GM19468 (cell line): ENCODE measurements at regions not wholly inside any gene's neighbourhood (a gene's known extent, or its start where the extent isn't known, plus 50 kb on each side); places are given as distances from the start of the nearest gene placed in this dataset.
"Not testable (repeated sequence)": the region's sequence is repeated elsewhere in the genome, so short reads cannot be mapped to it uniquely, and the experiment has no call there.

Source experiments
- ATAC-seq: cut with Tn5 transposase; IDR thresholded peaks from one replicate; pipeline ENCODE4 v1.9.1; 2021; ENCODE audit warnings: mild to moderate bottlenecking, moderate library complexity, moderate number of reproducible peaks; ENCODE audit not compliant: unreplicated experiment; ENCODE audit errors: extremely low read depth

DNA sequence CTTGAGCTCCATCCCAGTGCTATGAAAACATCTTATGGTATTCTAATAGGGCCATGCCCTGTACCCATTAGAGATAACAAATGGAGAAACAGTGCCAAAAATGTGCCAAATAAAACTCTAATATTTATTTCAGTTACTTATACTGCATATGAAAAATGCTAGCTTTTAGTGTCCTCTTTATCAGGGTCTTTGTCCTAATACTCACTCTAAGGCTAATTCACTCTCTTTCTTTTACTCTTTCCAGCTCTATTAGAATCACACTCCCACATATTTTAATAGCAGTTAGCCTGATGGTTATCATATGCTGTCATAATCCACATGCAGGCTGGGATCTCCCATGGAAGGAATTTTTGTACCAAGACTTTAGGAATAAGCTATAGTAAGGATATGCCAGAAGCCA lies 408.4 kb downstream of the ETV1 start:
- ATAC-seq = no peak

- no peak for ATAC-seq
These were observed 395.6 kb downstream of the ETV1 start for GRCh38 chr7:13593854-13594253.

DNA sequence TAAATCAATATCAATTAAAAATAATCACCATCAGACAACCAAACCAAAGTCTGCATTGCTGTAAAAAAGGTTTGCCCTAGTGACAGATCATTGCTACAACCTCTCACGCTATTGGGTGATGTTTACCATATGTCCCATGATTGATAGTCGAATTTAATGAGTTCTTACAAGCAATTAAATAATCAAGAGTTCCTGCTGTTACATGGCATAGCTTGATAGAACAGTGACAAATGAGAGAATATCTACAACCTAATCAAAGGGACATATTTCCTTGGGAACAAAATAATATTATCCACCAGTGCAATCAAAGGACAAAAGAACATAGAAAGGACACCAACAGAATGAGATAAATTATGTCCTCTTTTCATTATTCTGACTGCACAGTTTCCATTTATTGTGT lies 387.4 kb downstream of the ETV1 start:
- no peak for ATAC-seq

GRCh38 chr7:13603016-13603415 lies 386.4 kb downstream of the ETV1 start:
- ATAC-seq = no peak

GRCh38 chr7:13603661-13604060 lies 385.8 kb downstream of the ETV1 start:
- no peak for ATAC-seq

DNA sequence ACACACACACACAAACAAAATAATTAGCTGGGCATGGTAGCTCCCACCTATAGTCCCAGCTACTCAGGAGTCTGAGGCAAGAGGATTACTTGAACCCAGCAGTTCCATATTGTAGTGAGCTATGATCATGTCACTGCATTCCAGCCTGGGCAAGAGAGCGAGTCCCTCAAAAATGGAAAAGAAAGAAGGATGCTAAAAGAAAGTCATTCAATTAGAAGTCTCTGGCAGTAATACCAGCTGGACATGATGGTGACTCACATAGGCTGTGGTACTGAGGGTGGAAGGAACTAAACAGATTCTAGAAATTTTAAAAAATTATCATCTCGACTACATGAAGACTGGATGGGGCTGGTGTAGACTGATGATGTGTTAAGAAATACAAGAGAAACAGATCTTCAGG lies 385.3 kb downstream of the ETV1 start:
- ATAC-seq = no peak

DNA sequence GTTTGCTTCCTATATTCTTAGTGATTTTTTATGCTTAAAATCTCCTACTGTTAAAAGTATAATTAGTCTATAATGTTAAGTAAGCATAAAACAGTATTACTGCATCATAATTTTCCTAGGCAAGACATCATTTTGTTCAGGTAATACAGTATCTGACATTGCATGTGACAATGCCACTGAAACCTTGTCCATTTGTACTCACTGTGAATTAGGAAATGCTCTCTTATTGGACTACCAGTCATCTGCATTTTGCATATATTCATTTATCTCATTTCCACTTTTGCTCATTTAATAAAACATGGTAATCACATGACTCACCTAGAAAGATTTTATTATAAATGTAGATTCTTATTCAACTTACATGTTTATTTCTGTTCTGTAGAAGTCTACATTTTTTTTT lies 379.1 kb downstream of the ETV1 start:
- ATAC-seq = no peak

DNA sequence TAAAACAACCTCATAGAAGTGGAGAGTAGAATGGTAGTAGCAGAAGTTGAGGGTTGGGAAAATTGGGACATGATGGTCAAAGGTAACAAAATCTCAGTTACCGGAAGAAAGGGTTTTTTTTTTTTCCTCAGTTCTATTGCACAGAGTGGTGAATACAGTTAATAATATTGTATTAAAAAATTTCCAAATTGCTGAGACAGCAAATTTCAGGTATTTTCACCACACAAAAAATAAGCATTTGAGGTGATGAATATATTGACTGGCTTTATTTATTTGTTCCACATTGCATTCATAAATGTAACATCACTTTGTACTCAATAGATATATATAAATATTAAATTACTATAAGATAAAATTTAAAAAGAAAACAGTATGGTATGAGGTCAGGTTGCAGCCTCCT lies 373.8 kb downstream of the ETV1 start:
- no peak for ATAC-seq

DNA sequence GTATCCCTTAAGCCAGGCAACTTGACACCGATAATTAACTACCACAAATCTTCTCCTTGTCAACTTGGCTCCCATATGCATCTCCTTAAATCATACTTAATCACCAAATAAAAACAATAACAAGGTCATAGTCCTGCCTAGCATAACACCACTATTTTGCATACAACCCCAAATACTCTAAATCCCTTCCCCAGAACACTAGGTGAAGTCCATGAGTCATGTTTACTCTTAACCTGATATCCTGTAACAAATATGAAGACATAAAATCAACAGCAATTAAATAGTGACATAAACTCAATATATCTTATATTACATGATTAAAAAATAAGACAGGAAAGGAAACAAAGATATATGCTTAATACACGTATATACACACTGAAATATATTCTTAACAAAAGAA lies 362.0 kb downstream of the ETV1 start:
- no peak for ATAC-seq

- no peak for ATAC-seq
These were observed 361.0 kb downstream of the ETV1 start for GRCh38 chr7:13628239-13629001.

DNA sequence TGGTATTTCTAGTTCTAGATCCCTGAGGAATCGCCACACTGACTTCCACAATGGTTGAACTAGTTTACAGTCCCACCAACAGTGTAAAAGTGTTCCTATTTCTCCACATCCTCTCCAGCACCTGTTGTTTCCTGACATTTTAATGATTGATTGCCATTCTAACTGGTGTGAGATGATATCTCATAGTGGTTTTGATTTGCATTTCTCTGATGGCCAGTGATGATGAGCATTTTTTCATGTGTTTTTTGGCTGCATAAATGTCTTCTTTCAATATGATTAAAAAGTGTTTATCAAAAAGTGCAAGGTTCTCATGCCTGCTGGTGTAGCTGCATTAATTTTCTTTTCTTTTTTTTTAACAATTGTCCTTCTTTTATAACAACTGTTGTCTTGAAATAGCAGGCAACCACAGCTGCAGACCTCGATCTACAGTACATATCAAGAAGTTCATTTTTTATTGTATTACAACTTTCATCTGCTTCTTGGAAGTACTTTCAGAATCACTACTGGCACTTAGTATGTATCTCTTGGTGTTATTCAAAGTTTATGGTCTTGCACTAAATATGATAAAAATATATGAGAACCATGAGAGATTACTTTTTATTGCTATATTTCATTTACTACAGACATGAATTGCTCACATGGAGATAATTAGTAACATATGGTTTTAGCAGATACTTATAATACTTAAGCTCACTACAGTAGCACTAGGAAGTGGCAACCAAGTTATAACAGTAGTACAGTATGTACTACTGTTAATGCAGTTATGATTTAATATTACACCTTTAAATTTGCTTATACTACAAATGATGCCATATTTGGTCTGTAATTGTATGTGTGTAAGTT lies 358.0 kb downstream of the ETV1 start:
- not testable (repeated sequence) for ATAC-seq

DNA sequence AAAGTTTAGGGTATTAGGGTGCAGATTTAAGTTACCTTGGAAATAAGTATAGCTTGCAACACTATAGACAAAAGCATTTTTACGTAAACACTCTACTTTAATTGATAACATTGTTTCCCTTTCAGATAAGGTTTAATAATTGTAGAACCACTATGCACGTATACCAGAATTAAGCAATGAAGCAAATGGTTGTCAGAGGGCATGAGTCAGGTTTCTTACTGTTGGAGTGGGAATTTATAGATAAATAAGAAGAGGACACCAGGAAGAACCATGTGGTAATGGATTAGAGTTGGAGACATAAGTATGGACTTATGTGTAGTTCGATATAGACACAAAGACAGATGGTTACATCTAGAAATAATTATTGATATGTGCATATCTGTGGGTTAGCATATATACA lies 355.6 kb downstream of the ETV1 start:
- no peak for ATAC-seq

- no peak for ATAC-seq
These were observed 350.1 kb downstream of the ETV1 start for GRCh38 chr7:13639396-13639795.

GRCh38 chr7:13641714-13642113 lies 347.8 kb downstream of the ETV1 start:
- ATAC-seq = no peak

- ATAC-seq = no peak
These were observed 338.3 kb downstream of the ETV1 start for GRCh38 chr7:13651167-13651566.

DNA sequence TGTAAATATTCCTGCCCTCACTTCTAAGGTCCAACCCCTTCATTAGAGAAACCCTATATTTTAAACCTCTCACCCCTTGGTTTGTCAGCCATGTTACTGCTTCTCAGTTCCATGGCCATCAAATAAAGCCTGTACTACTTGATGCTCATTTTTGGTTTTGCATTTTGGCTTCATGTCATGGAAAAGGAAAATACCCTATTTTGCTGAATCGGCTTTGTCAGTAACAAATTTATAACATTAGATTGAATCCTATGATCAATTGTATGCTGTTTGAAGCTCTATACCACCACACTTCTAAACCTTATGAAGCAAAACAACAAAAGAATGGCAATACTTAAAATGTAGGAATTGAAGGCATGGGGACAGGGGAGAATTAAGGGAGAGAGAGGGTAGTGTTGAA lies 333.1 kb downstream of the ETV1 start:
- no peak for ATAC-seq

- no peak for ATAC-seq
These were observed 316.2 kb downstream of the ETV1 start for GRCh38 chr7:13673290-13673689.

GRCh38 chr7:13682626-13683025 lies 306.8 kb downstream of the ETV1 start:
- ATAC-seq = no peak

GRCh38 chr7:13687500-13687899 lies 302.0 kb downstream of the ETV1 start:
- ATAC-seq = no peak

- no peak for ATAC-seq
These were observed 296.9 kb downstream of the ETV1 start for GRCh38 chr7:13692548-13692947.

DNA sequence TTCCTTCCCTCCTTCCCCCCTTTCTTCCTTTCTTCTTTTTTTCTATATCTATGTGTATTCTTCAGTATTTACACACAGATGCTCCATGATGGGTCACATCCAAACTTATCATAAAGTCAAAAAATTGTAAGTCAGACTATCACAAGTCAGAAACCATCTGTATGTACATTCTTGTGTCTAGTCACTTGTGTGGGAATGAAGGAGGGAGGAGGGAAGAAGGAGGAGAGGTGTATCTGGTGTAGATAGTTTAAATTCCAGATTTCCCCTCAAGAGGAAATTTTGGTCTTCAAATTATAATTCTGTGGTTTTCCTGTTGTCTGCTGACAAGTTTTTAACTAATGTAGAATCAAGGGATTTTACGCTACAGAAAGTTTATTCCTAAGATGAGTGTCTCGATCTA lies 287.2 kb downstream of the ETV1 start:
- no peak for ATAC-seq

- ATAC-seq = no peak
These were observed 280.8 kb downstream of the ETV1 start for GRCh38 chr7:13708670-13709069.
